Osteoblast (primary cell): ENCODE measurements at regions not wholly inside any gene's neighbourhood (a gene's known extent, or its start where the extent isn't known, plus 50 kb on each side); places are given as distances from the start of the nearest gene placed in this dataset.

ENCODE experiments used
- DNase-seq: peaks from one replicate; pipeline ENCODE4 v3.0.0; 2011; ENCODE audit warnings: low spot score, mixed read lengths; ENCODE audit not compliant: insufficient read length; ENCODE audit errors: missing footprints
- H2AFZ ChIP-seq: 2 replicates; pipeline ENCODE4 v1.6.0; 2011; ENCODE audit warnings: mild to moderate bottlenecking, low read length
- H3K27ac ChIP-seq: 2 replicates; pipeline ENCODE4 v1.5.1; 2011; ENCODE audit warnings: mild to moderate bottlenecking, low read depth, low read length, moderate library complexity
- H3K27me3 ChIP-seq: 2 replicates; pipeline ENCODE4 v1.6.0; 2012; ENCODE audit warnings: mild to moderate bottlenecking, control low read depth, inconsistent platforms, low read length, moderate library complexity; ENCODE audit not compliant: insufficient read depth
- H3K36me3 ChIP-seq: 2 replicates; pipeline ENCODE4 v1.5.1; 2011; ENCODE audit warnings: mild to moderate bottlenecking, low read length, control low read depth, moderate library complexity; ENCODE audit not compliant: insufficient read depth
- H3K4me1 ChIP-seq: 2 replicates; pipeline ENCODE4 v1.5.1; 2011; ENCODE audit warnings: mild to moderate bottlenecking, low read length, control low read depth, moderate library complexity; ENCODE audit not compliant: insufficient read depth
- H3K4me2 ChIP-seq: 2 replicates; pipeline ENCODE4 v1.6.0; 2011; ENCODE audit warnings: mild to moderate bottlenecking, low read length; ENCODE audit not compliant: insufficient read depth
- H3K4me3 ChIP-seq: fragments of 200-600 bp; sonication (generic); 3 replicates; pipeline ENCODE4 v1.5.1; 2012; ENCODE audit warnings: mild to moderate bottlenecking, low read length, inconsistent platforms; ENCODE audit not compliant: insufficient read depth
- H3K79me2 ChIP-seq: 2 replicates; pipeline ENCODE4 v1.6.0; 2012; ENCODE audit warnings: mild to moderate bottlenecking, low read length, control low read depth, inconsistent platforms; ENCODE audit not compliant: insufficient read depth
- H3K9me3 ChIP-seq: 2 replicates; pipeline ENCODE4 v1.5.1; 2011; ENCODE audit warnings: low read depth, low read length, control low read depth
- H4K20me1 ChIP-seq: 2 replicates; pipeline ENCODE4 v1.6.0; 2012; ENCODE audit warnings: mild to moderate bottlenecking, low read length, control low read depth; ENCODE audit not compliant: insufficient read depth
- CTCF ChIP-seq: IDR thresholded peaks from 2 replicates; pipeline ENCODE4 v1.5.1; 2011; ENCODE audit warnings: mild to moderate bottlenecking, low read depth, low read length, moderate library complexity; ENCODE audit errors: extremely low read depth

- peak; percentile 92 for DNase-seq
- Histone ChIP-seq H3K27ac (peak overlapping the region; percentile 58), H3K9me3 (no peaks in the 10 kb centered on the region), H3K4me2 (peak overlapping the region; percentile 87), H2AFZ (peak overlapping the region; percentile 76), H4K20me1 (no peaks in the 10 kb centered on the region), H3K79me2 (peaks cover 27% of the 10 kb centered on the region), H3K4me1 (peaks cover 42% of the 10 kb centered on the region), H3K36me3 (no peaks in the 10 kb centered on the region), H3K27me3 (no peaks in the 10 kb centered on the region), H3K4me3 (peak overlapping the region; percentile 78)
- no peak for TF ChIP-seq CTCF
Measured at GRCh38 chr2:45168711-45169338, 159.6 kb upstream of the SIX2 start.

- Histone ChIP-seq H3K27me3 (no peaks in the 10 kb centered on the region), H3K79me2 (peaks cover 27% of the 10 kb centered on the region), H4K20me1 (no peaks in the 10 kb centered on the region), H3K9me3 (no peaks in the 10 kb centered on the region), H2AFZ (peak overlapping the region; percentile 76), H3K36me3 (no peaks in the 10 kb centered on the region), H3K27ac (peak overlapping the region; percentile 58), H3K4me2 (peak overlapping the region; percentile 87), H3K4me3 (peak overlapping the region; percentile 78), H3K4me1 (peaks cover 34% of the 10 kb centered on the region)
- DNase-seq: peak; percentile 34
- no peak for TF ChIP-seq CTCF
Measured at GRCh38 chr2:45167920-45168629, 158.8 kb upstream of the SIX2 start.

DNA sequence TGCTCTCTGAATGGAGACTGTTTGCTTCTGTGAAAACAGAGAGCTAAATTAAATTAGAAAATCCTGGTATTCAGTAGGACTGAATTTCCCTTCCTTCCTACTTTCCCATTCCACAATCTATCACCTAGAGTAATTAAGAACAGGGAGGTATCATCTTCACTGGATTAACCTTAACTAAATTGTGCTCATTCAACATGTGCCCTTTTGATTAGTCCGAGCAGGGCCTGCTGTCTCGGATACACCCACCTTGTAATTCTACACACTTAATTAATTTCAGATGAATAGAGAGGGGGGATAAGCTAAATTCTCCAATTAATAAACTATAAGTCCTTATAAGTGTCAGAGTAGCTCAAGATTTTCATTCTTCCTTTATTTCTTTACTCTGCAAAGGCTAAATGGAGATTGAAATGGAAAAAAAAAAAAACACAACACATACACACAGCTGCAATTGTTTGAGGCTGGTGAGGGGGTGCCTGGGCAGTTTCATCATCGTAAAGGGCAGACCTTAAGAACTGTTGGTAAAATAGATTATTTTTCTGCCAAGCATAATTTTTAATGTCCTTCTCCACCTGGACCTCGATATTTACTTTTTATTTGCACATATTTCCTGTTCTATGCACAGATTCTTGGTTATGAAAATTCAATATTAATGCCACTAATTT is 157.1 kb upstream of the SIX2 start:
- Histone ChIP-seq H3K27me3 (no peaks in the 10 kb centered on the region), H3K4me3 (no peak overlapping the region), H4K20me1 (no peaks in the 10 kb centered on the region), H3K79me2 (peaks cover 27% of the 10 kb centered on the region), H2AFZ (no peak overlapping the region), H3K27ac (no peak overlapping the region), H3K4me1 (peaks cover 17% of the 10 kb centered on the region), H3K9me3 (no peaks in the 10 kb centered on the region), H3K4me2 (no peak overlapping the region), H3K36me3 (no peaks in the 10 kb centered on the region)
- TF ChIP-seq CTCF: no peak
- peak; percentile 66 for DNase-seq

GRCh38 chr2:45162711-45163110 is 153.5 kb upstream of the SIX2 start:
- H3K36me3 ChIP-seq: no peaks in the 10 kb centered on the region
- H3K27me3 ChIP-seq: no peaks in the 10 kb centered on the region
- no peak overlapping the region for H2AFZ ChIP-seq
- H3K9me3 ChIP-seq: no peaks in the 10 kb centered on the region
- TF ChIP-seq CTCF: no peak
- H3K4me2 ChIP-seq: no peak overlapping the region
- H3K4me1 ChIP-seq: no peaks in the 10 kb centered on the region
- H3K79me2 ChIP-seq: no peaks in the 10 kb centered on the region
- H3K27ac ChIP-seq: no peak overlapping the region
- DNase-seq: no peak
- H4K20me1 ChIP-seq: no peaks in the 10 kb centered on the region
- H3K4me3 ChIP-seq: no peak overlapping the region
